Epithelial cell of proximal tubule (primary cell): ENCODE measurements at regions not wholly inside any gene's neighbourhood (a gene's known extent, or its start where the extent isn't known, plus 50 kb on each side); places are given as distances from the start of the nearest gene placed in this dataset.
"Not testable (repeated sequence)": the region's sequence is repeated elsewhere in the genome, so short reads cannot be mapped to it uniquely, and the experiment has no call there.

Experiments
- DNase-seq: peaks from one replicate; pipeline ENCODE4 v3.0.0-alpha.2; 2011; ENCODE audit warnings: low read depth
- H3K4me3 ChIP-seq: 2 replicates; pipeline ENCODE4 v1.5.1; 2011; ENCODE audit warnings: low read depth, mild to moderate bottlenecking, low read length
- TF ChIP-seq, protein P1 (sequence below): conservative IDR thresholded peaks from 2 replicates; pipeline ENCODE4 v1.5.1; 2012; ENCODE audit warnings: low read depth, mild to moderate bottlenecking, low read length

DNA sequence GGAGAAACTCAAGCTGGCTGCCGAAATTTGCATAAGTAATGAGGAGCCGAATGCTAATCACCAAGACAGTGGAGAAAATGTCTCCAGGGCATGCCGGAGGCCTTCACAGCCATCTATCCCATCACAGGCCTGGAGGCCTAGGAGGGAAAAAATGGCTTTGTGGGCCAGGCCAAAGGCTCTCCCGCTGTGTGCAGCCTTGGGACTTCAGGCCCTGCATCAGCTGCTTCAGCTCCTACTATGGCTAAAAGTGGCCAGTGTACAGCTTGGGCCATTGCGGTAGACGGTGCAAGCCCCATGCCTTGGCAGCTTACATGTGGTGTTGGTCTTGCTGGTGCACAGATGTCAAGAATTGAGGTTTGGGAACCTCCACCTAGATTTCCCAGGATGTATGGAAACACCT lies 162.6 kb upstream of the FAM47A start:
- TF ChIP-seq, protein P1, sequence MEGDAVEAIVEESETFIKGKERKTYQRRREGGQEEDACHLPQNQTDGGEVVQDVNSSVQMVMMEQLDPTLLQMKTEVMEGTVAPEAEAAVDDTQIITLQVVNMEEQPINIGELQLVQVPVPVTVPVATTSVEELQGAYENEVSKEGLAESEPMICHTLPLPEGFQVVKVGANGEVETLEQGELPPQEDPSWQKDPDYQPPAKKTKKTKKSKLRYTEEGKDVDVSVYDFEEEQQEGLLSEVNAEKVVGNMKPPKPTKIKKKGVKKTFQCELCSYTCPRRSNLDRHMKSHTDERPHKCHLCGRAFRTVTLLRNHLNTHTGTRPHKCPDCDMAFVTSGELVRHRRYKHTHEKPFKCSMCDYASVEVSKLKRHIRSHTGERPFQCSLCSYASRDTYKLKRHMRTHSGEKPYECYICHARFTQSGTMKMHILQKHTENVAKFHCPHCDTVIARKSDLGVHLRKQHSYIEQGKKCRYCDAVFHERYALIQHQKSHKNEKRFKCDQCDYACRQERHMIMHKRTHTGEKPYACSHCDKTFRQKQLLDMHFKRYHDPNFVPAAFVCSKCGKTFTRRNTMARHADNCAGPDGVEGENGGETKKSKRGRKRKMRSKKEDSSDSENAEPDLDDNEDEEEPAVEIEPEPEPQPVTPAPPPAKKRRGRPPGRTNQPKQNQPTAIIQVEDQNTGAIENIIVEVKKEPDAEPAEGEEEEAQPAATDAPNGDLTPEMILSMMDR = no peak
- no peak for DNase-seq
- no peak overlapping the region for H3K4me3 ChIP-seq

GRCh38 chrX:34288782-34289181 lies 156.7 kb upstream of the FAM47A start:
- TF ChIP-seq, protein P1 = no peak
- no peak overlapping the region for H3K4me3 ChIP-seq
- no peak for DNase-seq

GRCh38 chrX:34279866-34280560 lies 147.9 kb upstream of the FAM47A start:
- H3K4me3 ChIP-seq = no peak overlapping the region
- TF ChIP-seq, protein P1 = no peak
- no peak for DNase-seq

- H3K4me3 ChIP-seq = no peak overlapping the region
- no peak for DNase-seq
- TF ChIP-seq, protein P1 = peak; percentile 19
Measured at GRCh38 chrX:34275699-34276098, 143.6 kb upstream of the FAM47A start.

DNA sequence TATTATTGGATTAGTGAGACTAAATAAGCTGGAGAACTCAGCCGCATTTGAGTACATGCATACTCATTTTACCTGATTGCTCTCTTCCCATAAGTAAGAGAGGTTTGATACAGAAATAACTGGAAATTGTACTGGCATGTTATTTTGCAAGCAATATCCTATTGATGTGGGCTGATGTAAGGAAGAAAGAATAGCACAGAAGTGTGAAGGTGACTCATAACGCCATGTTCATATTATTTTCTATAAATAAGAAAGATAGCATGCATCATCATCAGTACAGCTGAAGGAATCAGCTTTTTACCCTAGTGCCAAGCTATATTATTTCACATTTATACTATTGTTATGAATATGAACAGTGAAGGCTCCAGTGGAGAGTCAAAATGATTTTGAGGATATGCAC lies 138.3 kb upstream of the FAM47A start:
- TF ChIP-seq, protein P1 = no peak
- no peak overlapping the region for H3K4me3 ChIP-seq
- DNase-seq = no peak

- DNase-seq = no peak
- H3K4me3 ChIP-seq = no peak overlapping the region
- TF ChIP-seq, protein P1 = no peak
Measured at GRCh38 chrX:34238896-34239295, 106.8 kb upstream of the FAM47A start.

DNA sequence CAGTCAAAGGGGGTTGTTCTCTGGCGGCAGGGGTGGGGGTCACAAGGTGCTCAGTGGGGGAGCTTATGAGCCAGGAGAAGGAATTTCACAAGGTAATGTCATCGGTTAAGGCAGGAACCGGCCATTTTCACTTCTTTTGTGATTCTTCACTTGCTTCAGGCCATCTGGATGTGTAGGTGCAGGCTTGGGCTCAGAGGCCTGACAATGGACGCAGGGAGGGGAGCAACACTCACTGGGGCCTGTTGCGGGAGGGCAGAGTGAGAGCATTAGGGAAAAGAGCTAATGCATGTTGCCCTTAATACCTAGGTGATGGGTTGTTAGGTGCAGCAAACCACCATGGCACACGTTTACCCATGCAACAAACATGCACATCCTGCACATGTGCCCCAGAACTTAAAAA lies 98.0 kb upstream of the FAM47A start:
- H3K4me3 ChIP-seq, DNase-seq: not testable (repeated sequence)
